A549 (cell line): ENCODE measurements at regions not wholly inside any gene's neighbourhood (a gene's known extent, or its start where the extent isn't known, plus 50 kb on each side); places are given as distances from the start of the nearest gene placed in this dataset.

Experiments used
- ATAC-seq, 2 experiments: fragments of 200-7000 bp in 1 of 2; fragments of >200 bp in 1 of 2; cut with Nextera tagmentation in 1 of 2; cut with Tn5 transposase in 1 of 2; 3 replicates each; pipeline versions ENCODE4 v1.8.0 to v1.9.1; 2018 to 2020; ENCODE audit warnings: mild to moderate bottlenecking in 1 of 2, moderate library complexity in 1 of 2
- CTCF ChIA-PET: fragments of 300-600 bp; sonication (Branson Sonifier 250); formaldehyde crosslinking; extraction: SDS; loops from one replicate; lab custom pipeline; 2021; ENCODE audit warnings: antibody characterized with exemption, inconsistent platforms; lab: Yijun Ruan, JAX
- POLR2A ChIA-PET: fragments of 350-600 bp; formaldehyde crosslinking; extraction: SDS; loops from one replicate; lab custom pipeline; 2021; ENCODE audit warnings: antibody characterized with exemption, inconsistent platforms; lab: Yijun Ruan, JAX
- DNase-seq, 2 experiments: peaks; one replicate each; pipeline versions ENCODE4 v3.0.0 to v3.0.0-alpha.2; 2011 to 2016; ENCODE audit warnings: low read depth in 1 of 2, low spot score in 1 of 2
- FAIRE-seq: peaks from 2 replicates; lab custom pipeline; 2011; peaks lifted over from hg19 to GRCh38; lab: Jason Lieb, UNC
- H3K27ac ChIP-seq, 2 experiments: fragments of >200 bp; sonication (Bioruptor Twin); formaldehyde crosslinking; 3 replicates each; pipeline ENCODE4 v1.5.1; 2016 to 2017
- H3K4me1 ChIP-seq: fragments of >200 bp; sonication (Bioruptor Twin); formaldehyde crosslinking; 3 replicates; pipeline ENCODE4 v1.6.1; 2016
- H3K4me2 ChIP-seq: fragments of >200 bp; sonication (Bioruptor Twin); formaldehyde crosslinking; 3 replicates; pipeline ENCODE4 v1.6.1; 2016
- H3K4me3 ChIP-seq: fragments of >200 bp; sonication (Bioruptor Twin); formaldehyde crosslinking; 3 replicates; pipeline ENCODE4 v1.5.1; 2016
- H3K9me3 ChIP-seq: fragments of >200 bp; sonication (Bioruptor Twin); formaldehyde crosslinking; 3 replicates; pipeline ENCODE4 v1.6.1; 2016
- CTCF ChIP-seq: fragments of >200 bp; sonication (Bioruptor Twin); formaldehyde crosslinking; IDR thresholded peaks from 3 replicates; pipeline ENCODE4 v1.5.1; 2016
- E2F6 ChIP-seq: IDR thresholded peaks from 2 replicates; pipeline ENCODE4 v1.6.1; 2012; ENCODE audit warnings: low read depth, borderline replicate concordance
- ELK1 ChIP-seq: fragments of 150-350 bp; IDR thresholded peaks from 2 replicates; pipeline ENCODE4 v1.6.1; 2014; ENCODE audit warnings: low read depth, mild to moderate bottlenecking, low read length
- EP300 ChIP-seq, 2 experiments: fragments of >200 bp; sonication (Bioruptor Twin); formaldehyde crosslinking; IDR thresholded peaks; 2 replicates in 1 of 2; 3 replicates in 1 of 2; pipeline ENCODE4 v1.6.1; 2016 to 2017
- ESRRA ChIP-seq: fragments of 150-350 bp; IDR thresholded peaks from 2 replicates; pipeline ENCODE4 v1.6.1; 2014; ENCODE audit warnings: mild to moderate bottlenecking, low read length, borderline replicate concordance
- FOSB ChIP-seq: fragments of 250-450 bp; sonication (Bioruptor Pico); IDR thresholded peaks from 2 replicates; pipeline ENCODE4 v1.5.0; 2020; ENCODE audit warnings: mild to moderate bottlenecking, moderate library complexity
- HMGXB4 ChIP-seq: fragments of 250-450 bp; sonication (Bioruptor Pico); IDR thresholded peaks from 2 replicates; pipeline ENCODE4 v1.5.0; 2021; ENCODE audit warnings: mild to moderate bottlenecking, moderate library complexity, borderline replicate concordance
- HOXB13 ChIP-seq: fragments of 250-450 bp; sonication (Bioruptor Pico); IDR thresholded peaks from 2 replicates; pipeline ENCODE4 v1.5.0; 2020; ENCODE audit warnings: low read depth, mild to moderate bottlenecking, moderate library complexity
- MAZ ChIP-seq: fragments of 150-350 bp; IDR thresholded peaks from 2 replicates; pipeline ENCODE4 v1.6.1; 2014; ENCODE audit warnings: antibody characterized with exemption, low read depth, low read length, borderline replicate concordance
- MYC ChIP-seq: IDR thresholded peaks from 2 replicates; pipeline ENCODE4 v1.6.1; 2012; ENCODE audit warnings: mild to moderate bottlenecking, inconsistent platforms, low read length, improper control_type of control experiment, borderline replicate concordance
- POLR2A ChIP-seq: IDR thresholded peaks from 2 replicates; pipeline ENCODE4 v1.6.1; 2012; ENCODE audit warnings: mild to moderate bottlenecking, low read length
- RARB ChIP-seq: fragments of 250-450 bp; sonication (Bioruptor Pico); IDR thresholded peaks from 2 replicates; pipeline ENCODE4 v1.8.0; 2021; ENCODE audit warnings: mild to moderate bottlenecking, moderate library complexity
- REST ChIP-seq: fragments of 200-600 bp; sonication (generic); IDR thresholded peaks from 2 replicates; pipeline ENCODE4 v1.6.1; 2016; ENCODE audit warnings: antibody characterized with exemption, mild to moderate bottlenecking, moderate library complexity
- RFX5 ChIP-seq: fragments of 450-650 bp; IDR thresholded peaks from 2 replicates; pipeline ENCODE4 v1.7.1; 2014; ENCODE audit warnings: antibody characterized with exemption, mild to moderate bottlenecking, moderate library complexity
- SMC3 ChIP-seq: fragments of >200 bp; sonication (Bioruptor Twin); formaldehyde crosslinking; IDR thresholded peaks from 3 replicates; pipeline ENCODE4 v1.6.1; 2018; ENCODE audit warnings: inconsistent platforms
- USF2 ChIP-seq: fragments of 450-650 bp; IDR thresholded peaks from 2 replicates; pipeline ENCODE4 v1.6.1; 2014; ENCODE audit warnings: antibody characterized with exemption
- ZSCAN20 ChIP-seq: fragments of 250-450 bp; sonication (Bioruptor Pico); IDR thresholded peaks from 2 replicates; pipeline ENCODE4 v1.8.0; 2022; ENCODE audit warnings: mild to moderate bottlenecking, moderate library complexity
- WGBS: methylation state at CpG from one replicate; pipeline ENCODE4 v1.1.6; 2017; ENCODE audit errors: missing lambda C conversion rate; 5-methylcytosine and 5-hydroxymethylcytosine counted together

- POLR2A ChIA-PET, result interaction anchor here (1.0 kb wide), 1 partner anchor 129 kb away, joined by 4 read pairs; no protein-coding TSS in a partner anchor
- no peak for ATAC-seq
- Histone ChIP-seq H3K4me1 (peaks cover 9% of the 10 kb centered on the region), H3K4me2 (no peak overlapping the region), H3K9me3 (no peaks in the 10 kb centered on the region), H3K27ac (no peak overlapping the region), H3K4me3 (no peak overlapping the region)
- CTCF ChIA-PET, result interaction anchor here (0.6 to 1.4 kb wide), 2 partner anchors 13 to 18 kb away, joined by 3 read pairs; no protein-coding TSS in a partner anchor
- WGBS, result 80% methylated on average over 2 of the region's 2 CpGs
- no peak for TF ChIP-seq HMGXB4 (CRISPR knock-in tag)
- TF ChIP-seq RFX5, result no peak
- no peak for TF ChIP-seq EP300 (IDR thresholded peaks at IDR 0.05)
- no peak for TF ChIP-seq MYC
- TF ChIP-seq ELK1, result no peak
- TF ChIP-seq POLR2A, result no peak
- no peak for TF ChIP-seq SMC3
- TF ChIP-seq ZSCAN20, result no peak
- TF ChIP-seq CTCF, result no peak
- TF ChIP-seq USF2, result no peak
- no peak for TF ChIP-seq ESRRA
- no peak for TF ChIP-seq FOSB
- TF ChIP-seq HOXB13, result no peak
- no peak for TF ChIP-seq REST
- DNase-seq, result no peak
- FAIRE-seq, result no peak
Observed at GRCh38 chr11:8818421-8818820, 92.6 kb upstream of the AKIP1 start.

- no peak overlapping the region for H3K4me2 ChIP-seq
- DNase-seq (no peak), FAIRE-seq (no peak)
- no peak overlapping the region for H3K27ac ChIP-seq
- CTCF ChIA-PET, result no interaction called here
- WGBS, result 79% methylated on average over 2 of the region's 2 CpGs
- no peak overlapping the region for H3K4me3 ChIP-seq
- H3K4me1 ChIP-seq, result no peaks in the 10 kb centered on the region
- no peaks in the 10 kb centered on the region for H3K9me3 ChIP-seq
- POLR2A ChIA-PET, result no interaction called here
- TF ChIP-seq RARB (no peak), MAZ (no peak), E2F6 (no peak), CTCF (no peak)
- TF ChIP-seq, all 56 proteins: peak for 0
- ATAC-seq, result no peak
Observed at GRCh38 chr11:8820401-8820800, 90.6 kb upstream of the AKIP1 start.
